ENCODE measurements at regions not wholly inside any gene's neighbourhood (a gene's known extent, or its start where the extent isn't known, plus 50 kb on each side); places are given as distances from the start of the nearest gene placed in this dataset.

DNA sequence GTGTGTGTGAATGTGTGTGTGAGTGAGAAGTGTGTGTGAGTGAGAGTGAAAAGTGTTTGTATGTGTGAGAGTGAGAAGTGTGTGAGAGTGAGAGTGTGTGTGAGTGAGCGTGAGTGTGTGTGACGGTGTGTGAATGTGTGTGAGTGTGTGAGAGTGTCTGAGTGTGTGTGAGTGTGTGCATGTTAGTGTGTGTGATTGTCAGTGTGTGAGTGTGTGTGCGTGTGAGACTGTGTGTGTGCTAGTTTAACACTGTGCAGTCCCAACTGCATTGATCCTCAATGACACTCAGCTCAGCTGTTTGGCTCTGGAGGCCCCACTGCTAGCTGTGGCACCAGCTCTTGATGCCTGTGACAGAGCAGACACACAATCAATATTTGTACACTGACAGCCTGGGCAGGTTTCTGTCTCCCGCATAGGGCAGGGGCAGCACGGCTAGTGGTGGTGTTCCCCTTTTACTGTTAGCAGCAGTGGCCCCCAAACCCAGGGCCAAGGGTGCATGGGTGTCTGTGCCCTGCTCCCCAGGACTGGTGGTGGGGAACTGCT, 135.0 kb downstream of the INHBB start (continued):
- TF ChIP-seq, protein P1, sequence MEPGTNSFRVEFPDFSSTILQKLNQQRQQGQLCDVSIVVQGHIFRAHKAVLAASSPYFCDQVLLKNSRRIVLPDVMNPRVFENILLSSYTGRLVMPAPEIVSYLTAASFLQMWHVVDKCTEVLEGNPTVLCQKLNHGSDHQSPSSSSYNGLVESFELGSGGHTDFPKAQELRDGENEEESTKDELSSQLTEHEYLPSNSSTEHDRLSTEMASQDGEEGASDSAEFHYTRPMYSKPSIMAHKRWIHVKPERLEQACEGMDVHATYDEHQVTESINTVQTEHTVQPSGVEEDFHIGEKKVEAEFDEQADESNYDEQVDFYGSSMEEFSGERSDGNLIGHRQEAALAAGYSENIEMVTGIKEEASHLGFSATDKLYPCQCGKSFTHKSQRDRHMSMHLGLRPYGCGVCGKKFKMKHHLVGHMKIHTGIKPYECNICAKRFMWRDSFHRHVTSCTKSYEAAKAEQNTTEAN (CRISPR knock-in tag; conservative IDR thresholded peaks at IDR 0.05), result peak; percentile 99
- TF ChIP-seq MEIS1 (CRISPR knock-in tag; IDR thresholded peaks at IDR 0.05; ENCODE audit: borderline replicate concordance), result 0 out of 2 replicates have a peak, but pooled peaks have one; percentile 53
- no peak for TF ChIP-seq SOX13 (IDR thresholded peaks at IDR 0.05)
- peak in 1 of 2 experiments; percentile 52; a peak in 1 of 4 replicates for TF ChIP-seq SOX13 (CRISPR knock-in tag; conservative IDR thresholded peaks at IDR 0.05 in 1 of 2, IDR thresholded peaks at IDR 0.05 in 1 of 2)
- TF ChIP-seq, protein P2, sequence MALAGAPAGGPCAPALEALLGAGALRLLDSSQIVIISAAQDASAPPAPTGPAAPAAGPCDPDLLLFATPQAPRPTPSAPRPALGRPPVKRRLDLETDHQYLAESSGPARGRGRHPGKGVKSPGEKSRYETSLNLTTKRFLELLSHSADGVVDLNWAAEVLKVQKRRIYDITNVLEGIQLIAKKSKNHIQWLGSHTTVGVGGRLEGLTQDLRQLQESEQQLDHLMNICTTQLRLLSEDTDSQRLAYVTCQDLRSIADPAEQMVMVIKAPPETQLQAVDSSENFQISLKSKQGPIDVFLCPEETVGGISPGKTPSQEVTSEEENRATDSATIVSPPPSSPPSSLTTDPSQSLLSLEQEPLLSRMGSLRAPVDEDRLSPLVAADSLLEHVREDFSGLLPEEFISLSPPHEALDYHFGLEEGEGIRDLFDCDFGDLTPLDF (CRISPR knock-in tag; IDR thresholded peaks at IDR 0.05), result no peak
- TF ChIP-seq, protein P3, sequence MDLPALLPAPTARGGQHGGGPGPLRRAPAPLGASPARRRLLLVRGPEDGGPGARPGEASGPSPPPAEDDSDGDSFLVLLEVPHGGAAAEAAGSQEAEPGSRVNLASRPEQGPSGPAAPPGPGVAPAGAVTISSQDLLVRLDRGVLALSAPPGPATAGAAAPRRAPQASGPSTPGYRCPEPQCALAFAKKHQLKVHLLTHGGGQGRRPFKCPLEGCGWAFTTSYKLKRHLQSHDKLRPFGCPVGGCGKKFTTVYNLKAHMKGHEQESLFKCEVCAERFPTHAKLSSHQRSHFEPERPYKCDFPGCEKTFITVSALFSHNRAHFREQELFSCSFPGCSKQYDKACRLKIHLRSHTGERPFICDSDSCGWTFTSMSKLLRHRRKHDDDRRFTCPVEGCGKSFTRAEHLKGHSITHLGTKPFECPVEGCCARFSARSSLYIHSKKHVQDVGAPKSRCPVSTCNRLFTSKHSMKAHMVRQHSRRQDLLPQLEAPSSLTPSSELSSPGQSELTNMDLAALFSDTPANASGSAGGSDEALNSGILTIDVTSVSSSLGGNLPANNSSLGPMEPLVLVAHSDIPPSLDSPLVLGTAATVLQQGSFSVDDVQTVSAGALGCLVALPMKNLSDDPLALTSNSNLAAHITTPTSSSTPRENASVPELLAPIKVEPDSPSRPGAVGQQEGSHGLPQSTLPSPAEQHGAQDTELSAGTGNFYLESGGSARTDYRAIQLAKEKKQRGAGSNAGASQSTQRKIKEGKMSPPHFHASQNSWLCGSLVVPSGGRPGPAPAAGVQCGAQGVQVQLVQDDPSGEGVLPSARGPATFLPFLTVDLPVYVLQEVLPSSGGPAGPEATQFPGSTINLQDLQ (CRISPR knock-in tag; IDR thresholded peaks at IDR 0.05), result peak; percentile 80; the same call in 1 of the 2 replicates
- TF ChIP-seq, protein P4, sequence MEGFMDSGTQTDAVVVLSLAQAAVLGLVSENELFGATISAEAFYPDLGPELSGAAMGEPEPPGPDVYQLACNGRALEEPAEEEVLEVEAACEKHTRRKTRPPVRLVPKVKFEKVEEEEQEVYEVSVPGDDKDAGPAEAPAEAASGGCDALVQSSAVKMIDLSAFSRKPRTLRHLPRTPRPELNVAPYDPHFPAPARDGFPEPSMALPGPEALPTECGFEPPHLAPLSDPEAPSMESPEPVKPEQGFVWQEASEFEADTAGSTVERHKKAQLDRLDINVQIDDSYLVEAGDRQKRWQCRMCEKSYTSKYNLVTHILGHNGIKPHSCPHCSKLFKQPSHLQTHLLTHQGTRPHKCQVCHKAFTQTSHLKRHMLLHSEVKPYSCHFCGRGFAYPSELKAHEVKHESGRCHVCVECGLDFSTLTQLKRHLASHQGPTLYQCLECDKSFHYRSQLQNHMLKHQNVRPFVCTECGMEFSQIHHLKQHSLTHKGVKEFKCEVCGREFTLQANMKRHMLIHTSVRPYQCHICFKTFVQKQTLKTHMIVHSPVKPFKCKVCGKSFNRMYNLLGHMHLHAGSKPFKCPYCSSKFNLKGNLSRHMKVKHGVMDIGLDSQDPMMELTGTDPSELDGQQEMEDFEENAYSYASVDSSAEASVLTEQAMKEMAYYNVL (CRISPR knock-in tag; IDR thresholded peaks at IDR 0.05; ENCODE audit: borderline replicate concordance), result 0 out of 2 replicates have a peak, but pooled peaks have one; percentile 36
- TF ChIP-seq, protein P5, sequence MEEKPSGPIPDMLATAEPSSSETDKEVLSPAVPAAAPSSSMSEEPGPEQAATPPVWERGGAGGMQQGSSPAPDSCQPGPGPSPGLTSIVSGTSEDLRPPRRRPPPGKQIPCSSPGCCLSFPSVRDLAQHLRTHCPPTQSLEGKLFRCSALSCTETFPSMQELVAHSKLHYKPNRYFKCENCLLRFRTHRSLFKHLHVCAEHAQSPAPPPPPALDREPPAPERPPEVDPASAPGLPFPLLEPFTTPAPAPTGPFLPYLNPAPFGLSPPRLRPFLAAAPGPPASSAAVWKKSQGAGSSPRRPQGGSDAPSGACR (CRISPR knock-in tag; IDR thresholded peaks at IDR 0.05), result 0 out of 2 replicates have a peak, but pooled peaks have one; percentile 34
- peak; percentile 62 for TF ChIP-seq PITX1 (CRISPR knock-in tag; IDR thresholded peaks at IDR 0.05)
- no peak for TF ChIP-seq SMARCC2 (IDR thresholded peaks at IDR 0.05)
- no peak for TF ChIP-seq ZNF121 (CRISPR knock-in tag; IDR thresholded peaks at IDR 0.05)
- TF ChIP-seq RBAK (CRISPR knock-in tag; IDR thresholded peaks at IDR 0.05), result peak; percentile 80; the same call in 1 of the 2 replicates
- TF ChIP-seq, protein P6, sequence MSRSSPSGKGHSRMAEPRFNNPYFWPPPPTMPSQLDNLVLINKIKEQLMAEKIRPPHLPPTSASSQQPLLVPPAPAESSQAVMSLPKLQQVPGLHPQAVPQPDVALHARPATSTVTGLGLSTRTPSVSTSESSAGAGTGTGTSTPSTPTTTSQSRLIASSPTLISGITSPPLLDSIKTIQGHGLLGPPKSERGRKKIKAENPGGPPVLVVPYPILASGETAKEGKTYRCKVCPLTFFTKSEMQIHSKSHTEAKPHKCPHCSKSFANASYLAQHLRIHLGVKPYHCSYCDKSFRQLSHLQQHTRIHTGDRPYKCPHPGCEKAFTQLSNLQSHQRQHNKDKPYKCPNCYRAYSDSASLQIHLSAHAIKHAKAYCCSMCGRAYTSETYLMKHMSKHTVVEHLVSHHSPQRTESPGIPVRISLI (CRISPR knock-in tag; IDR thresholded peaks at IDR 0.05; ENCODE audit: borderline replicate concordance), result no peak
- TF ChIP-seq BORCS8-MEF2B (CRISPR knock-in tag; IDR thresholded peaks at IDR 0.05), result peak; percentile 50
- TF ChIP-seq, protein P7, sequence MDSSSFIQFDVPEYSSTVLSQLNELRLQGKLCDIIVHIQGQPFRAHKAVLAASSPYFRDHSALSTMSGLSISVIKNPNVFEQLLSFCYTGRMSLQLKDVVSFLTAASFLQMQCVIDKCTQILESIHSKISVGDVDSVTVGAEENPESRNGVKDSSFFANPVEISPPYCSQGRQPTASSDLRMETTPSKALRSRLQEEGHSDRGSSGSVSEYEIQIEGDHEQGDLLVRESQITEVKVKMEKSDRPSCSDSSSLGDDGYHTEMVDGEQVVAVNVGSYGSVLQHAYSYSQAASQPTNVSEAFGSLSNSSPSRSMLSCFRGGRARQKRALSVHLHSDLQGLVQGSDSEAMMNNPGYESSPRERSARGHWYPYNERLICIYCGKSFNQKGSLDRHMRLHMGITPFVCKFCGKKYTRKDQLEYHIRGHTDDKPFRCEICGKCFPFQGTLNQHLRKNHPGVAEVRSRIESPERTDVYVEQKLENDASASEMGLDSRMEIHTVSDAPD (CRISPR knock-in tag; IDR thresholded peaks at IDR 0.05), result peak; percentile 58; the same call in 1 of the 2 replicates
- peak; percentile 24; the same call in 1 of the 2 replicates for TF ChIP-seq HOXA3 (CRISPR knock-in tag; IDR thresholded peaks at IDR 0.05)
- TF ChIP-seq TCF7L2 (IDR thresholded peaks at IDR 0.05; ENCODE audit: low read depth, low read length), result no peak
